ENCODE measurements at regions not wholly inside any gene's neighbourhood (a gene's known extent, or its start where the extent isn't known, plus 50 kb on each side); places are given as distances from the start of the nearest gene placed in this dataset.

GRCh38 chr4:179584101-179584500 lies 2141.9 kb upstream of the AGA start:
- no peak for FAIRE-seq
- no peak for DNase-seq (ENCODE audit: low spot score in 2 of 2)

DNA sequence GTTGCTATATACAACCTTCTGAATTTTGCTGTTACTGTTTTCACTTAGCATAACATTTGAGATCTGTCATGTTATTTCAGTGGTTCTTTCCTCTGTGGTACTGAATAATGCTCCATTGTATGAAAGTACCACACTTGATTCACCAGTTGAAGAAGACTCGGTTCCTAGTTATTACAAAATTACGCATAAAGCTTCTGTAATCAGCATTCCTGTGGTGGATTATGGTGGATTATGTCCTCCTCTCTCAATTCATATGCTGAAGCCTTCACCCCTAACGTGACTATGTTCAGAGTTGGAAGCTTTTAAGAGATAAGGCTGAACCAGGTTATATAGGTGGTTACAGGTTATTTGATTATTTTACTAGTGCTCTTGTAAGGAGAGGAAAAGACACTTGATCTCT lies 2143.5 kb upstream of the AGA start:
- no peak for DNase-seq (ENCODE audit: low spot score in 2 of 2)
- FAIRE-seq: no peak

- DNase-seq (ENCODE audit: low spot score in 2 of 2): no peak
- FAIRE-seq: no peak
Measured at GRCh38 chr4:179586460-179586859, 2144.2 kb upstream of the AGA start.

DNA sequence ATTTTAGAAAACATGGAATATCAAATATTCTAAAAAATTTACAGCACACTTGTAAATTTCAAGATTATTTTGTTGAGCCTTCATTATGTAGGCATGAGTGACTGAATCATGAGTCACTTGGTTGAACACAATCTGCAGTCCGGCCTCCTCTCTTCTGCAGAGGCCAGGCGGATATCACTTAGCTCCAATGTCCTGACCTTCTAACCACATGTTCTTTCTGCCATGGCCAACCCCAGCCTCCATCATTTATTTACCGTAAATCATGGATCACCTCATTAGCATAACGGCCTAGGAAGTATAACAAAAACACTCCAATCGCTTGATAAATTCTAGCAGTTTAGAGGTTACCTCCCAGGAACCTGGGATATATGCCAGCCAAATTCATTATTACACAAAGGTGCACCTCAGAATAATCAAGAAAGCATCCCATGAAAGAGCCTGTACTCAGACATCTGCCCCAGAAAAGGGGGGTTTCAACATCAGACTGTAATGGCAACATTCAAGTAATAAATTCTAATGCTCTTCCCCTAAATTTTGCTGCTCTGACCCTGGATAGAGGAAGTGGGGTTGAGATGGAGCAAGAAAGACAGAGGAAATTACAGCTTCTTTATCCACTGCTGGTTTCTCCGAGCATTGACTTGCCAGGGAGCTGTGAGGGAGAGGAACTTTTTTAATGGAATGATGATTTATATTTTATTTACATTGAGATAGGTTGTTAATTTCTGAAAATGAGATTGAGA lies 2153.6 kb upstream of the AGA start:
- DNase-seq (ENCODE audit: low spot score in 2 of 2) (no peak), FAIRE-seq (no peak)

DNA sequence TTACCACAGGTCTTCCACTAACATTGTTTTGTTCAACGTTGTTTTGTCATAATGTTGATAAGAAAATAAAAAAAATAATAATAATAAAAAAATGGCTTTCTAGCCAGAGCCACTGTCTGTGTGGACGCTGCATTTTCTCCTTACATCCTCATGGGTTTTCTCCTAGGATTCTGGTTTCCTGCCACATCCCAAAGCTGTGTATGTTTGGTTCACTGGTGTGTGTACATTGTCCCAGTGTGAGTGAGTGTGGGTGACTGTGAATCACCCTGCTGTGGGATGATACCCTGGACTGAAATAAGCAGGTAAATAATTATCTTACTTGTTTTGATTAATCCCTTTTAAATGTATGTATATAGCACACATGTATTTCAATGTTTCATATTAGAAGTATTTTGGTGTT lies 2154.4 kb upstream of the AGA start:
- DNase-seq (ENCODE audit: low spot score in 2 of 2): no peak

DNA sequence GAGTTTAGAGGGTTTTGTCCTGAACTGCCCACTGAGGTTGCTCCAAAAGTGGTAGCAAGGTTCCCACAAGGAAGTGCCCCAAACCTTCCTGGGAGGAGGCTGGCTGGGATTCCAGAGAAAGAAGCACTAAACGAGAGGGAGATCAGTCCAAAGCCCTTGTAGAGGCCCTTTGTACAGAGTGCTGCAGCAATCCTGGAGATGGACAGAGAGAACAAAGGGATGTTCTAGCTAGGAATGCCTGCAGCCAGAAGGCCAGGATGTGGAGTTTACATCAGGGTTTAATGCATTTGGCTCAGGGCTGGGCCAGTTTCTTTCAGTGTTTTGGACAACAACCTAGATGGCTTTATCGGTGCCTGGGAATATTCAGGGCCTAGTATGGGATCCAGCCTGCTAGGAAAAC lies 2155.1 kb upstream of the AGA start:
- FAIRE-seq: no peak
- no peak for DNase-seq (ENCODE audit: low spot score in 2 of 2)

More for the DNA sequence above, 2154.4 kb upstream of the AGA start:
- no peak for FAIRE-seq

- DNase-seq (ENCODE audit: low spot score in 2 of 2): no peak
- no peak for FAIRE-seq
Measured at GRCh38 chr4:179601671-179602070, 2159.4 kb upstream of the AGA start.

GRCh38 chr4:179605196-179605595 lies 2163.0 kb upstream of the AGA start:
- DNase-seq (ENCODE audit: low spot score in 2 of 2) (no peak), FAIRE-seq (no peak)

- no peak for FAIRE-seq
- DNase-seq (ENCODE audit: low spot score in 2 of 2): no peak
Measured at GRCh38 chr4:179607003-179607402, 2164.8 kb upstream of the AGA start.

DNA sequence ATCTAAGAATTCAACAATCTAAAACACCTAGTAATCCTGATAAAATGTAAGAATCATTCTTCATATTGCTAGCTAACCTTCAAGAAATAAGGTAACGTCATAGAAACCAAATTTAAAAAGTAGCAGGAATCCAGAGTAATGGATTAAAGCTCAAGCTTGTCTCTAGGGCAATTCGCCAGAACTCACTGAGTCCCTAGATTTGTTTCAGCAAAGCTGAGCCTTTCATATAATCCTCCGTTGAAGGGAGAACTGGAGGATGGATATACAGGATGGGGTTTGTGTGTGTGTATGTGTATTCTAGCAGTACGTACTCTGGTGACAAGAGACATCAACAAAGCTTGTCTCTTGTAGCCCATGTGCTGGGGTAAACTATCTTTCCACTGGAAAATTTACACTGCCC lies 2173.5 kb upstream of the AGA start:
- DNase-seq (ENCODE audit: low spot score in 2 of 2) (no peak), FAIRE-seq (no peak)

DNA sequence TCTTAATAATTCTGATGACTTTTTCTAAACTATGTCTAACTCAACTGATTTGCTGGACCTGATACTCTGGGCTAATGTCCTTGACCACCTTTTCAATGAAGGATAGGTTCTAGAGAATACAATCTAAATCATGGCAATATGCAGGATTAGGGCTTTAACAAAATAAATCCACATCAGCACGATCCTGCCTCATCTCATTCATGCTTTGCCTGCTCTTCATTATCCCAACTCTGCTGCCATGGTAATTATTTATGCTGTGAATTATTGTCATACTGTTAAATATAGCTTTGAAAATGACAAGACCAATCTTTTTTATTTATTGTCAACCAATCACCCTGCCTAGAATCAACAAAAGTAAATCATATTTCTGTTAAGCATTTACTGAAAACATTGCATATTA lies 2176.7 kb upstream of the AGA start:
- DNase-seq (ENCODE audit: low spot score in 2 of 2): no peak
- FAIRE-seq: no peak

DNA sequence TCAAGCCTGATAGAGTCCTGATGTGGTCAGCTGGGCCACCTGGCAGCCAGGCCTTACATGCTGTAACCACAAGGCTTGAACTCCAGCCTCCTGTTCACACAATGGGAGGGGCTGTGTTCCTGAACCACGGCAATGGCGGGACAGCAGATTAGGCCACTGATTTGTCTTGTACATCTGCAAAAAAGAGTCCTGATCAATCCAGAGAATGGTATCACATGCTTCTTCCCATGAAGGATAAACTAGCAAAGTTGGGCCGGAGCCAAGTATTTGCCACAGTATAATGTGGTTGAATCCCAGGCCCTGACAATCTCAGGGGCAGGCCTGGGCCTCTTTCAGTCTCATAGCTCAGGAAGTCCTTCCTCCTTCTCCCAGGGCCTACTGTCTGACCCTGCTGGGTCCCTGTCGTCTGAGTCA lies 2182.5 kb upstream of the AGA start:
- FAIRE-seq (no peak), DNase-seq (ENCODE audit: low spot score in 2 of 2) (no peak)

- no peak for DNase-seq (ENCODE audit: low spot score in 2 of 2)
- FAIRE-seq: no peak
Measured at GRCh38 chr4:179625406-179625805, 2183.2 kb upstream of the AGA start.

- no peak for FAIRE-seq
- DNase-seq (ENCODE audit: low spot score in 2 of 2): no peak
Measured at GRCh38 chr4:179626687-179627086, 2184.4 kb upstream of the AGA start.

DNA sequence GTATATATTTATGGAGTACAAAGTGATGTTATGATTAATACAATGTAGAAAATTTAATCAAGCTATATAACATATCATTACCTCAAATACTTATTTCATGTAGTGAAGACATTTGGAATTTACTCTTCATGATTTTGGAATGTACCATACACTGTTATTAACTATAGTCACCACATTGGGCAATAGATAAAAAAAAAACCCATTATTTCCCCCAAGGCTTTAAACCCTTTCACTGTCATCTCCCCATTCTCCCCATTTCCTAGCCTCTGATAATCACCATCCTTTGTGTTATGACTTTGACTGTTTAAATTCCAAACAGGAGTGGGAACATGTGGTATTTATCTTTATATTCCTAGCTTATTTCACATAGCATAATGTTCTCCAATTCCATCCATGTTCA lies 2189.1 kb upstream of the AGA start:
- DNase-seq (ENCODE audit: low spot score in 2 of 2): no peak
- no peak for FAIRE-seq

GRCh38 chr4:179634862-179635261 lies 2192.6 kb upstream of the AGA start:
- FAIRE-seq: no peak

GRCh38 chr4:179662522-179662921 lies 2220.3 kb upstream of the AGA start:
- FAIRE-seq: no peak
- no peak for DNase-seq (ENCODE audit: low spot score in 2 of 2)

More at GRCh38 chr4:179634862-179635261, 2192.6 kb upstream of the AGA start:
- DNase-seq (ENCODE audit: low spot score in 2 of 2): no peak

DNA sequence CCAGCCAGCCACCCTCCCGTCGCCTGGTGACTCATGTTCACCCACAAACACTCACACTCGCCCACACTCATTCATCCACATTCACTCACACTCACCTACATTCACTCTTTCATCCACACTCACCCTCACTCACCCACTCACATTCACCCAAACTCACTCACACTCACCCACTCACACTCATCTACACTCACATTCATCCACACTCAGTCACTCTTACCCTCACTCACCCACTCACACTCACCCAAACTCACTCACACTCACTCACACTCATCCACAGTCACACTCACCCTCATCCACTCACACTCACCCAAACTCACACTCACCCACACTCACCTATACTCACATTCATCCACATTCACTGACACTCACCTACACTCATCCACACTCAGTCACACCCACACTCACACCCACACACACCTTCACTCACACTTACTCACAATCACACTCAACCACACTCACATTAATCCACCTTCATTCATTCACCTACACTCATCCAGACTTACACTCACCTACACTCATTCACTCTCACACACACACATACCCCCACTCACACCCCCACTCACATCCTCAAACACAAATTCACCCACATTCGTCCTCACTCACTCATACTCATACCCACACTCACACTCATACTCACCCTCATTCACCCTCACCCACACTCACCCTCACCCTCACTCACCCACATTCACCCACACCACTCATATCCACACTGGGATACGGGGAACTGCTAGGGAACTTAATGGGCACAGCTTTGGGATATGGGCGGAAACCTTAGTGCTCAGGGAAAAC lies 2221.6 kb upstream of the AGA start:
- DNase-seq (ENCODE audit: low spot score in 2 of 2) (no peak), FAIRE-seq (no peak)

- FAIRE-seq: no peak
- DNase-seq (ENCODE audit: low spot score in 2 of 2): no peak
Measured at GRCh38 chr4:179664430-179665027, 2222.3 kb upstream of the AGA start.

DNA sequence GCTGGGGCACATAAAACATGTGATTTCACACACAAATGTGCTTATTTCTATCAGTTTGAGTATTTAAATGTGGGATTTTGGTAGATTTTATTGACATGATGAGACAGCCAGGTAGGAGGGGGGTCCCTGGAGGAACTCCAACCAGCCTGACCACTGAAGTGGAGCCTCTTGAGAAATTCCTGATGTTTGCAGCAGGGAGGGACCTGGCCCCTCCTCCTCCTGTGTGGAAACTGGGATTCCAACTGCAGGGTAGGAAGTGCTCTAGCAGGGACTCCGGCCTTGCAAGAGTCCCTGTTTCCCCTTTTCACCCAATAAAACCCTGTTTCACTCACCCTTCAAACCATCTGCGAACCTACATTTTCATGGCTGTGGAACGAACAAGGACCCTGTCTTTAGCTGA lies 2224.0 kb upstream of the AGA start:
- DNase-seq (ENCODE audit: low spot score in 2 of 2) (no peak), FAIRE-seq (no peak)

DNA sequence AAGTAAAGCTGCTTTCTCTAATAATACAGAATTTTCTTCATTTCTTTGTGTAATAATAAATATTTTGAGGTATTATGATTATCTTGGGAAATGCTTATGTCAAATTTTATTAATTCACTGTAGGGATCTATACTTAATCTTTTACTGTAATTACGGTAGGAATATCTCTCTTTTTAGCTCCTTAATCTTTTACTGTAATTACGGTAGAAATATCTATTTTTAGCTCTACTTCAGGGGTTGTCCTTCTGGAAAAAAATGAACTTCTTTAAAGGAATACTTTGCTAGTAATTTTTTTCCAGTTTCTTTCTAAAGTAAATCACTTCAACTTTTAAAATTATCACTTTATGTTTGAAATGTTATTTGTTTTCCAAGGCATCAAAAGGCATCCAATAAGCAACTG lies 2229.4 kb upstream of the AGA start:
- DNase-seq (ENCODE audit: low spot score in 2 of 2): no peak
- no peak for FAIRE-seq
